ENCODE measurements at regions not wholly inside any gene's neighbourhood (a gene's known extent, or its start where the extent isn't known, plus 50 kb on each side); places are given as distances from the start of the nearest gene placed in this dataset.

DNA sequence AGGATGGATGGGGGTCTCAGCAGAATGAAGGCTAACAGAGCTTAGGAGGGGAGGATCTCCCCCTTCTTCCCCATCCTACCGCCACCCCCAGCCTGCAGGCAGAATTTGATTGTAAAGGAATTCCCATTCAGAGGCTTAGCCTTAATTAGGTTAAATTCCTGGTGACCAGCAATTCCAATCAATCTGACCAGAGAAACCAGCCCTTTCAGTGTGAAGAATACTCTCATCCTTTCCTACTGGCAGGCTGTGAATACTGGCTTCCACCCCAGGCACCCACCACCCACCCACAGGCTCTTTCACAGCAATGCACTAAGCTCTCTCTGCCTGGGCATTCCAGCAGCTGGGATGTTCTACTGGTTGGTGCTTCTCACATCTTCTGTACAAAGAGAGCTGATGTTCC, 137.9 kb upstream of the LYZL1 start (continued):
- TF ChIP-seq POU2F2 (IDR thresholded peaks at IDR 0.05; ENCODE audit: borderline replicate concordance, low read depth, low read length) = no peak
- TF ChIP-seq RB1 (IDR thresholded peaks at IDR 0.05; ENCODE audit: borderline replicate concordance) = no peak
- TF ChIP-seq NBN (IDR thresholded peaks at IDR 0.05) = no peak
- no peak for TF ChIP-seq SPI1 (IDR thresholded peaks at IDR 0.05; ENCODE audit: borderline replicate concordance, insufficient read depth, low read depth, low read length)
- no peak for TF ChIP-seq NR2F1 (conservative IDR thresholded peaks at IDR 0.05)

DNA sequence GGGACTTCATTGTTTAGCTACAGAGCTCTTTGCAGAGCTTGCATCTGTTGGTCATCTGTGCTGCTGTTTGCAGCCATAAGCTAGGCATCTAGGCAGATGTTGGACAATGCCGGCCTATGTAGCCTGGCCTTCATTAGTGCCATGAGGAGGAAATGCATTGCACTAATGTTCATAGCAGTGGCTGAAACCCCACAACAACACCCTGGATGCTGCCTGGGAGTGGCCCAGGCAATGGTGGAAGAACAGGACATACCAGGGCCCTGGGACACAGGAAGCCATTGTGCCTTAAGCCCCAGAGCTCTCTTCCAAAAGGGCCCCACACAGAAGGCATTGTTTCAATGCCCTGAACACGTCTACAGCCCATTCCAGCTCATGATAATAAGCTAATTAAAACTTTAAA, 131.5 kb upstream of the LYZL1 start:
- H3K9me3 ChIP-seq (replicated peaks; ENCODE audit: control insufficient read depth, insufficient read depth, low read length) = no peaks in the 10 kb centered on the region
- no peaks in the 10 kb centered on the region for H4K20me1 ChIP-seq (ENCODE audit: control insufficient read depth, insufficient read depth)
- ATAC-seq (no peak), FAIRE-seq (no peak), DNase-seq (ENCODE audit: low read depth, low spot score) (no peak)
- intact Hi-C loops (cut with micrococcal nuclease; ENCODE audit: unreplicated experiment) (no loop called here), in situ Hi-C loops (cut with MboI) (no loop called here)
- no TSS peak for BruUV-seq (replicated peaks)
- no peaks in the 10 kb centered on the region for H3K36me3 ChIP-seq (ENCODE audit: control insufficient read depth in 2 of 2, insufficient read depth in 2 of 2, low read length in 1 of 2)
- RAD21 ChIA-PET (ENCODE audit: unreplicated experiment) = no interaction called here
- no peak overlapping the region for H3K9ac ChIP-seq (ENCODE audit: control insufficient read depth, insufficient read depth, low read length)
- H3K79me2 ChIP-seq (ENCODE audit: control insufficient read depth, insufficient read depth, low read length) = no peaks in the 10 kb centered on the region
- no peak overlapping the region for H3K4me3 ChIP-seq
- 44% methylated on average over 2 of the region's 2 CpGs for WGBS (ENCODE audit: insufficient coverage, insufficient replicate concordance, low lambda C conversion rate, missing lambda C conversion rate)
- no peaks in the 10 kb centered on the region; a peak in 1 of 4 replicates for H3K27me3 ChIP-seq (replicated peaks in 1 of 2; ENCODE audit: control insufficient read depth in 2 of 2, insufficient read depth in 2 of 2, low read length in 1 of 2)
- CTCF ChIA-PET = no interaction called here
- POLR2A ChIA-PET = no interaction called here
- TF ChIP-seq, protein P1, sequence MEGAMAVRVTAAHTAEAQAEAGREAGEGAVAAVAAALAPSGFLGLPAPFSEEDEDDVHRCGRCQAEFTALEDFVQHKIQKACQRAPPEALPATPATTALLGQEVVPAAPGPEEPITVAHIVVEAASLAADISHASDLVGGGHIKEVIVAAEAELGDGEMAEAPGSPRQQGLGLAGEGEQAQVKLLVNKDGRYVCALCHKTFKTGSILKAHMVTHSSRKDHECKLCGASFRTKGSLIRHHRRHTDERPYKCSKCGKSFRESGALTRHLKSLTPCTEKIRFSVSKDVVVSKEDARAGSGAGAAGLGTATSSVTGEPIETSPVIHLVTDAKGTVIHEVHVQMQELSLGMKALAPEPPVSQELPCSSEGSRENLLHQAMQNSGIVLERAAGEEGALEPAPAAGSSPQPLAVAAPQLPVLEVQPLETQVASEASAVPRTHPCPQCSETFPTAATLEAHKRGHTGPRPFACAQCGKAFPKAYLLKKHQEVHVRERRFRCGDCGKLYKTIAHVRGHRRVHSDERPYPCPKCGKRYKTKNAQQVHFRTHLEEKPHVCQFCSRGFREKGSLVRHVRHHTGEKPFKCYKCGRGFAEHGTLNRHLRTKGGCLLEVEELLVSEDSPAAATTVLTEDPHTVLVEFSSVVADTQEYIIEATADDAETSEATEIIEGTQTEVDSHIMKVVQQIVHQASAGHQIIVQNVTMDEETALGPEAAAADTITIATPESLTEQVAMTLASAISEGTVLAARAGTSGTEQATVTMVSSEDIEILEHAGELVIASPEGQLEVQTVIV (IDR thresholded peaks at IDR 0.05; ENCODE audit: borderline replicate concordance, partially characterized antibody) = no peak
- no peak for TF ChIP-seq POLR2A (IDR thresholded peaks at IDR 0.05; ENCODE audit: low read depth, low read length)
- TF ChIP-seq PKNOX1 (IDR thresholded peaks at IDR 0.05) = no peak
- no peak for TF ChIP-seq HDGF (IDR thresholded peaks at IDR 0.05)
- TF ChIP-seq, protein P2, sequence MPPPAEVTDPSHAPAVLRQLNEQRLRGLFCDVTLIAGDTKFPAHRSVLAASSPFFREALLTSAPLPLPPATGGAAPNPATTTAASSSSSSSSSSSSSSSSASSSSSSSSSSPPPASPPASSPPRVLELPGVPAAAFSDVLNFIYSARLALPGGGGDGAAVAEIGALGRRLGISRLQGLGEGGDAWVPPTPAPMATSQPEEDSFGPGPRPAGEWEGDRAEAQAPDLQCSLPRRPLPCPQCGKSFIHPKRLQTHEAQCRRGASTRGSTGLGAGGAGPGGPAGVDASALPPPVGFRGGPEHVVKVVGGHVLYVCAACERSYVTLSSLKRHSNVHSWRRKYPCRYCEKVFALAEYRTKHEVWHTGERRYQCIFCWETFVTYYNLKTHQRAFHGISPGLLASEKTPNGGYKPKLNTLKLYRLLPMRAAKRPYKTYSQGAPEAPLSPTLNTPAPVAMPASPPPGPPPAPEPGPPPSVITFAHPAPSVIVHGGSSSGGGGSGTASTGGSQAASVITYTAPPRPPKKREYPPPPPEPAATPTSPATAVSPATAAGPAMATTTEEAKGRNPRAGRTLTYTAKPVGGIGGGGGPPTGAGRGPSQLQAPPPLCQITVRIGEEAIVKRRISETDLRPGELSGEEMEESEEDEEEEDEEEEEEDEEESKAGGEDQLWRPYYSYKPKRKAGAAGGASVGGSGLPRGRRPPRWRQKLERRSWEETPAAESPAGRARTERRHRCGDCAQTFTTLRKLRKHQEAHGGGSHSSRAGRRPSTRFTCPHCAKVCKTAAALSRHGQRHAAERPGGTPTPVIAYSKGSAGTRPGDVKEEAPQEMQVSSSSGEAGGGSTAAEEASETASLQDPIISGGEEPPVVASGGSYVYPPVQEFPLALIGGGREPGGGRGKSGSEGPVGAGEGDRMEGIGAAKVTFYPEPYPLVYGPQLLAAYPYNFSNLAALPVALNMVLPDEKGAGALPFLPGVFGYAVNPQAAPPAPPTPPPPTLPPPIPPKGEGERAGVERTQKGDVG (CRISPR knock-in tag; IDR thresholded peaks at IDR 0.05) = no peak
- H3K4me1 ChIP-seq (ENCODE audit: control insufficient read depth, insufficient read depth, low read length) = no peaks in the 10 kb centered on the region
- SMC1A ChIA-PET (ENCODE audit: uncharacterized antibody, unreplicated experiment) = interaction anchor here (0.9 kb wide), 1 partner anchor 20 kb away, joined by 3 read pairs; no protein-coding TSS in a partner anchor
- H3K27ac ChIP-seq (ENCODE audit: control insufficient read depth, insufficient read depth) = no peak overlapping the region
- no peak overlapping the region for H2AFZ ChIP-seq (ENCODE audit: control insufficient read depth, low read depth, low read length)
- H3K4me2 ChIP-seq (ENCODE audit: control insufficient read depth, insufficient read depth) = no peak overlapping the region

Data from GM12878 (cell line).